Fibroblast of lung (primary cell): ENCODE measurements at regions not wholly inside any gene's neighbourhood (a gene's known extent, or its start where the extent isn't known, plus 50 kb on each side); places are given as distances from the start of the nearest gene placed in this dataset.

Experiments
- EZH2 ChIP-seq: IDR thresholded peaks from 2 replicates; pipeline ENCODE4 v1.5.1; 2012; ENCODE audit warnings: low read length, control low read depth, mild to moderate bottlenecking; ENCODE audit errors: missing control alignments
- TF ChIP-seq, protein P1 (sequence below), 2 donors: IDR thresholded peaks in 1 of 2; conservative IDR thresholded peaks in 1 of 2; 1 replicate in 1 of 2; 2 replicates in 1 of 2; pipeline ENCODE4 v1.5.1; 2011 to 2012; ENCODE audit warnings: low read length in 2 of 2, control low read depth in 1 of 2, inconsistent platforms in 1 of 2, low read depth in 1 of 2, mild to moderate bottlenecking in 1 of 2

- TF ChIP-seq, protein P1, sequence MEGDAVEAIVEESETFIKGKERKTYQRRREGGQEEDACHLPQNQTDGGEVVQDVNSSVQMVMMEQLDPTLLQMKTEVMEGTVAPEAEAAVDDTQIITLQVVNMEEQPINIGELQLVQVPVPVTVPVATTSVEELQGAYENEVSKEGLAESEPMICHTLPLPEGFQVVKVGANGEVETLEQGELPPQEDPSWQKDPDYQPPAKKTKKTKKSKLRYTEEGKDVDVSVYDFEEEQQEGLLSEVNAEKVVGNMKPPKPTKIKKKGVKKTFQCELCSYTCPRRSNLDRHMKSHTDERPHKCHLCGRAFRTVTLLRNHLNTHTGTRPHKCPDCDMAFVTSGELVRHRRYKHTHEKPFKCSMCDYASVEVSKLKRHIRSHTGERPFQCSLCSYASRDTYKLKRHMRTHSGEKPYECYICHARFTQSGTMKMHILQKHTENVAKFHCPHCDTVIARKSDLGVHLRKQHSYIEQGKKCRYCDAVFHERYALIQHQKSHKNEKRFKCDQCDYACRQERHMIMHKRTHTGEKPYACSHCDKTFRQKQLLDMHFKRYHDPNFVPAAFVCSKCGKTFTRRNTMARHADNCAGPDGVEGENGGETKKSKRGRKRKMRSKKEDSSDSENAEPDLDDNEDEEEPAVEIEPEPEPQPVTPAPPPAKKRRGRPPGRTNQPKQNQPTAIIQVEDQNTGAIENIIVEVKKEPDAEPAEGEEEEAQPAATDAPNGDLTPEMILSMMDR (conservative IDR thresholded peaks at IDR 0.05 in 1 of 2, IDR thresholded peaks at IDR 0.05 in 1 of 2; ENCODE audit: low read depth in 1 of 2, low read length in 2 of 2): no peak
- no peak for TF ChIP-seq EZH2
Observed at GRCh38 chr4:100129774-100130173, 60.5 kb downstream of the DDIT4L start.
